Upper lobe of left lung (tissue), 4 donors: ENCODE measurements at regions not wholly inside any gene's neighbourhood (a gene's known extent, or its start where the extent isn't known, plus 50 kb on each side); places are given as distances from the start of the nearest gene placed in this dataset.

Experiments
- POLR2AphosphoS5 ChIP-seq, 2 donors: sonication (generic); formaldehyde crosslinking; IDR thresholded peaks; one replicate each; pipeline ENCODE4 v1.5.1; 2017; ENCODE audit warnings: antibody characterized with exemption in 2 of 2
- TF ChIP-seq, protein P1 (sequence below), 6 experiments: fragments of 450-650 bp in 4 of 6; fragments of 200-600 bp in 2 of 6; sonication (generic) in 2 of 6; IDR thresholded peaks; one replicate each; pipeline ENCODE4 v1.5.1; 2016 to 2019; ENCODE audit warnings: antibody characterized with exemption in 6 of 6

DNA sequence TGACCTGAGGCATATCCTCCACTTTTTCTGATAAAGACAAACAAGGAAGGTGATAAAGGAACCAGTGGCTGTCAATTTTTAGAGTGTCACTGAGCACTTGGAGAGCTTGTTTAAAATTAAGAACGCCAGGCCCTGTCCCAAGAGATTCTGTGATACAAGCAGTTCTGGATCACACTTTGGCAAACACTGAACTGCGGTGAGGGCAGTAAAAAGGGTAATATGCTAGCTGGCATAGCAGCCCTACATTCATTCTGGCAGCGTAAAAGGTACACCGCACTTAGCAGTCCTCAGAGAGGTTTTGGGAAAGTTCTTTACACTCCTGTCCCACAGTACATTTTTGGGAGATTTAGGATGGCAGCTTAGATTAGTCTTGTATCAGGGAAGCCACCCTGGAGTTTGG, 101.3 kb upstream of the CCDC150 start:
- TF ChIP-seq, protein P1, sequence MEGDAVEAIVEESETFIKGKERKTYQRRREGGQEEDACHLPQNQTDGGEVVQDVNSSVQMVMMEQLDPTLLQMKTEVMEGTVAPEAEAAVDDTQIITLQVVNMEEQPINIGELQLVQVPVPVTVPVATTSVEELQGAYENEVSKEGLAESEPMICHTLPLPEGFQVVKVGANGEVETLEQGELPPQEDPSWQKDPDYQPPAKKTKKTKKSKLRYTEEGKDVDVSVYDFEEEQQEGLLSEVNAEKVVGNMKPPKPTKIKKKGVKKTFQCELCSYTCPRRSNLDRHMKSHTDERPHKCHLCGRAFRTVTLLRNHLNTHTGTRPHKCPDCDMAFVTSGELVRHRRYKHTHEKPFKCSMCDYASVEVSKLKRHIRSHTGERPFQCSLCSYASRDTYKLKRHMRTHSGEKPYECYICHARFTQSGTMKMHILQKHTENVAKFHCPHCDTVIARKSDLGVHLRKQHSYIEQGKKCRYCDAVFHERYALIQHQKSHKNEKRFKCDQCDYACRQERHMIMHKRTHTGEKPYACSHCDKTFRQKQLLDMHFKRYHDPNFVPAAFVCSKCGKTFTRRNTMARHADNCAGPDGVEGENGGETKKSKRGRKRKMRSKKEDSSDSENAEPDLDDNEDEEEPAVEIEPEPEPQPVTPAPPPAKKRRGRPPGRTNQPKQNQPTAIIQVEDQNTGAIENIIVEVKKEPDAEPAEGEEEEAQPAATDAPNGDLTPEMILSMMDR (IDR thresholded peaks at IDR 0.05): no peak
- no peak for TF ChIP-seq POLR2AphosphoS5 (IDR thresholded peaks at IDR 0.05)
